PFSK-1 (cell line): ENCODE measurements at regions not wholly inside any gene's neighbourhood (a gene's known extent, or its start where the extent isn't known, plus 50 kb on each side); places are given as distances from the start of the nearest gene placed in this dataset.

Experiments
- FOXP2 ChIP-seq: optimal IDR thresholded peaks from 2 replicates; pipeline ENCODE3; 2011; ENCODE audit warnings: borderline replicate concordance, control low read depth, inconsistent platforms; ENCODE audit not compliant: insufficient read depth; ENCODE audit errors: extremely low read length, extremely low read depth
- POLR2AphosphoS5 ChIP-seq: IDR thresholded peaks from 2 replicates; pipeline ENCODE4 v1.6.1; 2012; ENCODE audit warnings: low read depth, mild to moderate bottlenecking, control low read depth, low read length, moderate library complexity
- SIN3A ChIP-seq: IDR thresholded peaks from 2 replicates; pipeline ENCODE4 v1.6.1; 2012; ENCODE audit warnings: mild to moderate bottlenecking, low read length, moderate library complexity, borderline replicate concordance; ENCODE audit not compliant: insufficient read depth
- TAF1 ChIP-seq: IDR thresholded peaks from 2 replicates; pipeline ENCODE4 v1.6.1; 2012; ENCODE audit warnings: low read length, control low read depth, borderline replicate concordance; ENCODE audit not compliant: insufficient read depth
- TF ChIP-seq, protein P1 (sequence below), 2 experiments: IDR thresholded peaks; 2 replicates each; pipeline versions ENCODE4 v1.6.1 to v1.8.0; 2011 to 2012; ENCODE audit warnings: low read depth in 2 of 2, low read length in 2 of 2, control low read depth in 1 of 2, inconsistent platforms in 1 of 2, mild to moderate bottlenecking in 1 of 2, moderate library complexity in 1 of 2; ENCODE audit not compliant: insufficient read depth in 1 of 2

GRCh38 chr14:98940693-98941437, 331.1 kb downstream of the BCL11B start:
- TF ChIP-seq, protein P1, sequence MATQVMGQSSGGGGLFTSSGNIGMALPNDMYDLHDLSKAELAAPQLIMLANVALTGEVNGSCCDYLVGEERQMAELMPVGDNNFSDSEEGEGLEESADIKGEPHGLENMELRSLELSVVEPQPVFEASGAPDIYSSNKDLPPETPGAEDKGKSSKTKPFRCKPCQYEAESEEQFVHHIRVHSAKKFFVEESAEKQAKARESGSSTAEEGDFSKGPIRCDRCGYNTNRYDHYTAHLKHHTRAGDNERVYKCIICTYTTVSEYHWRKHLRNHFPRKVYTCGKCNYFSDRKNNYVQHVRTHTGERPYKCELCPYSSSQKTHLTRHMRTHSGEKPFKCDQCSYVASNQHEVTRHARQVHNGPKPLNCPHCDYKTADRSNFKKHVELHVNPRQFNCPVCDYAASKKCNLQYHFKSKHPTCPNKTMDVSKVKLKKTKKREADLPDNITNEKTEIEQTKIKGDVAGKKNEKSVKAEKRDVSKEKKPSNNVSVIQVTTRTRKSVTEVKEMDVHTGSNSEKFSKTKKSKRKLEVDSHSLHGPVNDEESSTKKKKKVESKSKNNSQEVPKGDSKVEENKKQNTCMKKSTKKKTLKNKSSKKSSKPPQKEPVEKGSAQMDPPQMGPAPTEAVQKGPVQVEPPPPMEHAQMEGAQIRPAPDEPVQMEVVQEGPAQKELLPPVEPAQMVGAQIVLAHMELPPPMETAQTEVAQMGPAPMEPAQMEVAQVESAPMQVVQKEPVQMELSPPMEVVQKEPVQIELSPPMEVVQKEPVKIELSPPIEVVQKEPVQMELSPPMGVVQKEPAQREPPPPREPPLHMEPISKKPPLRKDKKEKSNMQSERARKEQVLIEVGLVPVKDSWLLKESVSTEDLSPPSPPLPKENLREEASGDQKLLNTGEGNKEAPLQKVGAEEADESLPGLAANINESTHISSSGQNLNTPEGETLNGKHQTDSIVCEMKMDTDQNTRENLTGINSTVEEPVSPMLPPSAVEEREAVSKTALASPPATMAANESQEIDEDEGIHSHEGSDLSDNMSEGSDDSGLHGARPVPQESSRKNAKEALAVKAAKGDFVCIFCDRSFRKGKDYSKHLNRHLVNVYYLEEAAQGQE (IDR thresholded peaks at IDR 0.05; ENCODE audit: insufficient read depth in 1 of 2, low read depth in 2 of 2, low read length in 2 of 2) = no peak
- TF ChIP-seq SIN3A (no peak), FOXP2 (no peak), TAF1 (no peak), POLR2AphosphoS5 (no peak)

- no peak for TF ChIP-seq SIN3A
- TF ChIP-seq TAF1 = no peak
- no peak for TF ChIP-seq FOXP2
- TF ChIP-seq POLR2AphosphoS5 = no peak
- TF ChIP-seq, protein P1 (IDR thresholded peaks at IDR 0.05; ENCODE audit: insufficient read depth in 1 of 2, low read depth in 2 of 2, low read length in 2 of 2) = no peak
These were observed 330.5 kb downstream of the BCL11B start for GRCh38 chr14:98941481-98941880.

- TF ChIP-seq FOXP2 (no peak), SIN3A (no peak), POLR2AphosphoS5 (no peak), TAF1 (no peak)
- TF ChIP-seq, protein P1 (IDR thresholded peaks at IDR 0.05; ENCODE audit: insufficient read depth in 1 of 2, low read depth in 2 of 2, low read length in 2 of 2) = no peak
These were observed 328.1 kb downstream of the BCL11B start for GRCh38 chr14:98943907-98944306.

DNA sequence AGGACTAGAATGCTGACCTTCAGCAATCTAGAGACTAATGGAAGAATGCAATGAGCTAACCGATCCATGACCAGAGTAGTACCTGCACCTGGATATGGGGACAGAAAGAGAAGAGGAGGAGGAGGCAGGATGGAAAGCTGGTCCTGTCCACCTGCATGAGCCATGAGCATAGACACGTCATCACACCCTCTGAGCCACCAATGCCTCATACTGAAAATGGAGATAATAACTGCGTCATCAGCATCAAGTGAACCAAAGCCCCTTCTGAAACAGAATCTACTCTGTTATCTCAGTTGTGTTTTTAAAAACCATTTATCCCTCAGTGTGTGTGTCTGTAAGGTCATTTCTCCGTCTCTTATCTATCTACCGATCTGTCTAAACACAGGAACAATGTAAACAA, 327.0 kb downstream of the BCL11B start:
- TF ChIP-seq TAF1 (no peak), FOXP2 (no peak), POLR2AphosphoS5 (no peak), SIN3A (no peak)
- TF ChIP-seq, protein P1 (IDR thresholded peaks at IDR 0.05; ENCODE audit: insufficient read depth in 1 of 2, low read depth in 2 of 2, low read length in 2 of 2) = no peak
